ENCODE measurements at regions not wholly inside any gene's neighbourhood (a gene's known extent, or its start where the extent isn't known, plus 50 kb on each side); places are given as distances from the start of the nearest gene placed in this dataset.

GRCh38 chr6:148142821-148143220 lies 199.8 kb upstream of the SASH1 start:
- ATAC-seq (no peak), DNase-seq (no peak)
- Mint-ChIP-seq H3K4me1 (peaks cover 5% of the 10 kb centered on the region), H3K27me3 (peaks cover 28% of the 10 kb centered on the region), H3K4me3 (no peak overlapping the region), H3K36me3 (ENCODE audit: low read depth) (peaks cover 2% of the 10 kb centered on the region), H3K27ac (no peak overlapping the region)
- no peaks in the 10 kb centered on the region for H3K9me3 ChIP-seq (ENCODE audit: control insufficient read depth, low read length, poor library complexity, severe bottlenecking)

GRCh38 chr6:148143771-148144170 lies 198.9 kb upstream of the SASH1 start:
- Mint-ChIP-seq H3K4me3 (no peak overlapping the region), H3K27ac (no peak overlapping the region), H3K27me3 (peaks cover 28% of the 10 kb centered on the region), H3K4me1 (peaks cover 5% of the 10 kb centered on the region), H3K36me3 (ENCODE audit: low read depth) (peaks cover under 1% of the 10 kb centered on the region)
- no peaks in the 10 kb centered on the region for H3K9me3 ChIP-seq (ENCODE audit: control insufficient read depth, low read length, poor library complexity, severe bottlenecking)
- no peak for ATAC-seq
- DNase-seq, result no peak

GRCh38 chr6:148144917-148145521 lies 197.6 kb upstream of the SASH1 start:
- no peaks in the 10 kb centered on the region for H3K9me3 ChIP-seq (ENCODE audit: control insufficient read depth, low read length, poor library complexity, severe bottlenecking)
- peak overlapping the region; percentile 31 for H3K4me3 Mint-ChIP-seq
- H3K27me3 Mint-ChIP-seq, result peaks cover 28% of the 10 kb centered on the region
- H3K27ac Mint-ChIP-seq, result no peak overlapping the region
- DNase-seq (peak; percentile 25 to 42 (median 33)), ATAC-seq (no peak)
- no peaks in the 10 kb centered on the region for H3K36me3 Mint-ChIP-seq (ENCODE audit: low read depth)
- peaks cover 5% of the 10 kb centered on the region for H3K4me1 Mint-ChIP-seq

- no peaks in the 10 kb centered on the region for H3K9me3 ChIP-seq (ENCODE audit: control insufficient read depth, low read length, poor library complexity, severe bottlenecking)
- H3K4me1 Mint-ChIP-seq, result peaks cover 5% of the 10 kb centered on the region
- peaks cover 26% of the 10 kb centered on the region for H3K27me3 Mint-ChIP-seq
- H3K27ac Mint-ChIP-seq, result peak overlapping the region; percentile 24
- peak overlapping the region; percentile 7 for H3K4me3 Mint-ChIP-seq
- ATAC-seq (peak; percentile 86), DNase-seq (peak in 2 of 3 donors; percentile 14 to 54)
- peaks cover 5% of the 10 kb centered on the region for H3K36me3 Mint-ChIP-seq (ENCODE audit: low read depth)
These were observed 195.7 kb upstream of the SASH1 start for GRCh38 chr6:148146717-148147462.

- DNase-seq (no peak), ATAC-seq (no peak)
- peaks cover 26% of the 10 kb centered on the region for H3K27me3 Mint-ChIP-seq
- peaks cover 5% of the 10 kb centered on the region for H3K4me1 Mint-ChIP-seq
- H3K4me3 Mint-ChIP-seq, result no peak overlapping the region
- H3K36me3 Mint-ChIP-seq (ENCODE audit: low read depth), result peaks cover 5% of the 10 kb centered on the region
- H3K27ac Mint-ChIP-seq, result peak overlapping the region; percentile 24
- no peaks in the 10 kb centered on the region for H3K9me3 ChIP-seq (ENCODE audit: control insufficient read depth, low read length, poor library complexity, severe bottlenecking)
These were observed 195.2 kb upstream of the SASH1 start for GRCh38 chr6:148147463-148147830.

- Mint-ChIP-seq H3K27ac (no peak overlapping the region), H3K4me1 (peaks cover under 1% of the 10 kb centered on the region), H3K4me3 (no peak overlapping the region), H3K27me3 (peaks cover 26% of the 10 kb centered on the region), H3K36me3 (ENCODE audit: low read depth) (peaks cover 5% of the 10 kb centered on the region)
- H3K9me3 ChIP-seq (ENCODE audit: control insufficient read depth, low read length, poor library complexity, severe bottlenecking), result no peaks in the 10 kb centered on the region
- ATAC-seq (no peak), DNase-seq (no peak)
These were observed 190.6 kb upstream of the SASH1 start for GRCh38 chr6:148151896-148152643.

GRCh38 chr6:148154668-148155067 lies 188.0 kb upstream of the SASH1 start:
- no peak for ATAC-seq
- Mint-ChIP-seq H3K27me3 (peaks cover 26% of the 10 kb centered on the region), H3K27ac (no peak overlapping the region), H3K36me3 (ENCODE audit: low read depth) (peaks cover 5% of the 10 kb centered on the region), H3K4me3 (no peak overlapping the region), H3K4me1 (no peaks in the 10 kb centered on the region)
- DNase-seq, result no peak
- no peaks in the 10 kb centered on the region for H3K9me3 ChIP-seq (ENCODE audit: control insufficient read depth, low read length, poor library complexity, severe bottlenecking)

GRCh38 chr6:148155293-148155692 lies 187.3 kb upstream of the SASH1 start:
- Mint-ChIP-seq H3K27me3 (peaks cover 26% of the 10 kb centered on the region), H3K4me3 (no peak overlapping the region), H3K4me1 (no peaks in the 10 kb centered on the region), H3K27ac (no peak overlapping the region), H3K36me3 (ENCODE audit: low read depth) (peaks cover 5% of the 10 kb centered on the region)
- DNase-seq (no peak), ATAC-seq (no peak)
- no peaks in the 10 kb centered on the region for H3K9me3 ChIP-seq (ENCODE audit: control insufficient read depth, low read length, poor library complexity, severe bottlenecking)

- Mint-ChIP-seq H3K36me3 (ENCODE audit: low read depth) (no peaks in the 10 kb centered on the region), H3K4me3 (no peak overlapping the region), H3K27me3 (peaks cover 17% of the 10 kb centered on the region), H3K27ac (peak overlapping the region; percentile 39), H3K4me1 (no peaks in the 10 kb centered on the region)
- DNase-seq (no peak), ATAC-seq (no peak)
- H3K9me3 ChIP-seq (ENCODE audit: control insufficient read depth, low read length, poor library complexity, severe bottlenecking), result no peaks in the 10 kb centered on the region
These were observed 184.8 kb upstream of the SASH1 start for GRCh38 chr6:148157841-148158240.

- no peak overlapping the region for H3K4me3 Mint-ChIP-seq
- H3K9me3 ChIP-seq (ENCODE audit: control insufficient read depth, low read length, poor library complexity, severe bottlenecking), result no peaks in the 10 kb centered on the region
- no peaks in the 10 kb centered on the region for H3K36me3 Mint-ChIP-seq (ENCODE audit: low read depth)
- no peak for DNase-seq
- H3K27me3 Mint-ChIP-seq, result no peaks in the 10 kb centered on the region
- no peak for ATAC-seq
- no peaks in the 10 kb centered on the region for H3K4me1 Mint-ChIP-seq
- H3K27ac Mint-ChIP-seq, result no peak overlapping the region
These were observed 178.0 kb upstream of the SASH1 start for GRCh38 chr6:148164645-148165044.

- no peak for ATAC-seq
- no peak for DNase-seq
- H3K27me3 Mint-ChIP-seq, result no peaks in the 10 kb centered on the region
- no peaks in the 10 kb centered on the region for H3K36me3 Mint-ChIP-seq (ENCODE audit: low read depth)
- no peak overlapping the region for H3K27ac Mint-ChIP-seq
- no peaks in the 10 kb centered on the region for H3K9me3 ChIP-seq (ENCODE audit: control insufficient read depth, low read length, poor library complexity, severe bottlenecking)
- H3K4me1 Mint-ChIP-seq, result no peaks in the 10 kb centered on the region
- no peak overlapping the region for H3K4me3 Mint-ChIP-seq
These were observed 176.2 kb upstream of the SASH1 start for GRCh38 chr6:148166339-148166968.

- H3K9me3 ChIP-seq (ENCODE audit: control insufficient read depth, low read length, poor library complexity, severe bottlenecking), result no peaks in the 10 kb centered on the region
- ATAC-seq (no peak), DNase-seq (no peak)
- Mint-ChIP-seq H3K27me3 (peaks cover 6% of the 10 kb centered on the region), H3K4me3 (no peak overlapping the region), H3K36me3 (ENCODE audit: low read depth) (no peaks in the 10 kb centered on the region), H3K27ac (no peak overlapping the region), H3K4me1 (no peaks in the 10 kb centered on the region)
These were observed 172.9 kb upstream of the SASH1 start for GRCh38 chr6:148169706-148170105.

GRCh38 chr6:148170286-148170685 lies 172.4 kb upstream of the SASH1 start:
- ATAC-seq, result no peak
- no peak for DNase-seq
- Mint-ChIP-seq H3K36me3 (ENCODE audit: low read depth) (no peaks in the 10 kb centered on the region), H3K4me1 (no peaks in the 10 kb centered on the region), H3K27ac (no peak overlapping the region), H3K27me3 (peaks cover 8% of the 10 kb centered on the region), H3K4me3 (no peak overlapping the region)
- H3K9me3 ChIP-seq (ENCODE audit: control insufficient read depth, low read length, poor library complexity, severe bottlenecking), result no peaks in the 10 kb centered on the region
